ENCODE measurements at regions not wholly inside any gene's neighbourhood (a gene's known extent, or its start where the extent isn't known, plus 50 kb on each side); places are given as distances from the start of the nearest gene placed in this dataset.

- DNase-seq (ENCODE audit: low spot score), result no peak
Measured at GRCh38 chr10:1882180-1882579, 144.9 kb upstream of the ADARB2 start.

- DNase-seq (ENCODE audit: low spot score), result no peak
Measured at GRCh38 chr10:1881636-1882035, 144.3 kb upstream of the ADARB2 start.

- DNase-seq (ENCODE audit: low spot score), result no peak
Measured at GRCh38 chr10:1874533-1874932, 137.2 kb upstream of the ADARB2 start.

- no peak for DNase-seq (ENCODE audit: low spot score)
Measured at GRCh38 chr10:1873661-1874315, 136.5 kb upstream of the ADARB2 start.

GRCh38 chr10:1872151-1872726 lies 134.9 kb upstream of the ADARB2 start:
- no peak for DNase-seq (ENCODE audit: low spot score)

- DNase-seq (ENCODE audit: low spot score), result no peak
Measured at GRCh38 chr10:1870491-1870890, 133.2 kb upstream of the ADARB2 start.

- DNase-seq (ENCODE audit: low spot score), result no peak
Measured at GRCh38 chr10:1869861-1870260, 132.5 kb upstream of the ADARB2 start.

GRCh38 chr10:1860351-1860750 lies 123.0 kb upstream of the ADARB2 start:
- DNase-seq (ENCODE audit: low spot score), result no peak

GRCh38 chr10:1858547-1858946 lies 121.2 kb upstream of the ADARB2 start:
- no peak for DNase-seq (ENCODE audit: low spot score)

GRCh38 chr10:1858048-1858447 lies 120.7 kb upstream of the ADARB2 start:
- DNase-seq (ENCODE audit: low spot score), result no peak

- DNase-seq (ENCODE audit: low spot score), result no peak
Measured at GRCh38 chr10:1855911-1856310, 118.6 kb upstream of the ADARB2 start.

- no peak for DNase-seq (ENCODE audit: low spot score)
Measured at GRCh38 chr10:1854271-1854670, 116.9 kb upstream of the ADARB2 start.

GRCh38 chr10:1853801-1854200 lies 116.5 kb upstream of the ADARB2 start:
- no peak for DNase-seq (ENCODE audit: low spot score)

GRCh38 chr10:1852841-1853240 lies 115.5 kb upstream of the ADARB2 start:
- DNase-seq (ENCODE audit: low spot score), result no peak

- no peak for DNase-seq (ENCODE audit: low spot score)
Measured at GRCh38 chr10:1851762-1852161, 114.4 kb upstream of the ADARB2 start.

- no peak for DNase-seq (ENCODE audit: low spot score)
Measured at GRCh38 chr10:1850971-1851527, 113.7 kb upstream of the ADARB2 start.

GRCh38 chr10:1847361-1847760 lies 110.0 kb upstream of the ADARB2 start:
- no peak for DNase-seq (ENCODE audit: low spot score)

GRCh38 chr10:1846032-1846431 lies 108.7 kb upstream of the ADARB2 start:
- no peak for DNase-seq (ENCODE audit: low spot score)

- no peak for DNase-seq (ENCODE audit: low spot score)
Measured at GRCh38 chr10:1841759-1842158, 104.4 kb upstream of the ADARB2 start.

- DNase-seq (ENCODE audit: low spot score), result no peak
Measured at GRCh38 chr10:1829712-1830111, 92.4 kb upstream of the ADARB2 start.

- no peak for DNase-seq (ENCODE audit: low spot score)
Measured at GRCh38 chr10:1824928-1825327, 87.6 kb upstream of the ADARB2 start.

GRCh38 chr10:1814556-1814955 lies 77.2 kb upstream of the ADARB2 start:
- no peak for DNase-seq (ENCODE audit: low spot score)

GRCh38 chr10:1809139-1809741 lies 71.9 kb upstream of the ADARB2 start:
- DNase-seq (ENCODE audit: low spot score), result no peak
